ENCODE measurements at regions not wholly inside any gene's neighbourhood (a gene's known extent, or its start where the extent isn't known, plus 50 kb on each side); places are given as distances from the start of the nearest gene placed in this dataset.
"Not testable (repeated sequence)": the region's sequence is repeated elsewhere in the genome, so short reads cannot be mapped to it uniquely, and the experiment has no call there.

GRCh38 chr4:28792917-28793597 lies 1927.1 kb upstream of the PCDH7 start:
- no peak overlapping the region for H3K4me3 ChIP-seq (ENCODE audit: low read length)
- no peak for DNase-seq (ENCODE audit: low read depth, low spot score)

- DNase-seq (ENCODE audit: low read depth, low spot score): no peak
- no peak overlapping the region for H3K4me3 ChIP-seq (ENCODE audit: low read length)
Measured at GRCh38 chr4:28799696-28800095, 1920.5 kb upstream of the PCDH7 start.

- DNase-seq (ENCODE audit: low read depth, low spot score): no peak
- H3K4me3 ChIP-seq (ENCODE audit: low read length): no peak overlapping the region
Measured at GRCh38 chr4:28811025-28811424, 1909.1 kb upstream of the PCDH7 start.

GRCh38 chr4:28822163-28822562 lies 1898.0 kb upstream of the PCDH7 start:
- no peak for DNase-seq (ENCODE audit: low read depth, low spot score)
- no peak overlapping the region for H3K4me3 ChIP-seq (ENCODE audit: low read length)

- H3K4me3 ChIP-seq (ENCODE audit: low read length): no peak overlapping the region
- no peak for DNase-seq (ENCODE audit: low read depth, low spot score)
Measured at GRCh38 chr4:28827866-28828265, 1892.3 kb upstream of the PCDH7 start.

GRCh38 chr4:28831867-28832266 lies 1888.3 kb upstream of the PCDH7 start:
- no peak overlapping the region for H3K4me3 ChIP-seq (ENCODE audit: low read length)
- DNase-seq (ENCODE audit: low read depth, low spot score): no peak

GRCh38 chr4:28832444-28832843 lies 1887.7 kb upstream of the PCDH7 start:
- no peak overlapping the region for H3K4me3 ChIP-seq (ENCODE audit: low read length)
- no peak for DNase-seq (ENCODE audit: low read depth, low spot score)

GRCh38 chr4:28834120-28834519 lies 1886.0 kb upstream of the PCDH7 start:
- H3K4me3 ChIP-seq (ENCODE audit: low read length): no peak overlapping the region
- DNase-seq (ENCODE audit: low read depth, low spot score): no peak

GRCh38 chr4:28835501-28835900 lies 1884.7 kb upstream of the PCDH7 start:
- H3K4me3 ChIP-seq (ENCODE audit: low read length): no peak overlapping the region
- no peak for DNase-seq (ENCODE audit: low read depth, low spot score)

- no peak overlapping the region for H3K4me3 ChIP-seq (ENCODE audit: low read length)
- DNase-seq (ENCODE audit: low read depth, low spot score): no peak
Measured at GRCh38 chr4:28842271-28842670, 1877.9 kb upstream of the PCDH7 start.

- DNase-seq (ENCODE audit: low read depth, low spot score): no peak
- no peak overlapping the region for H3K4me3 ChIP-seq (ENCODE audit: low read length)
Measured at GRCh38 chr4:28845158-28845557, 1875.0 kb upstream of the PCDH7 start.

GRCh38 chr4:28857028-28857427 lies 1863.1 kb upstream of the PCDH7 start:
- DNase-seq (ENCODE audit: low read depth, low spot score); H3K4me3 ChIP-seq (ENCODE audit: low read length): not testable (repeated sequence)

GRCh38 chr4:28868841-28869240 lies 1851.3 kb upstream of the PCDH7 start:
- H3K4me3 ChIP-seq (ENCODE audit: low read length): no peak overlapping the region

GRCh38 chr4:28879178-28879577 lies 1841.0 kb upstream of the PCDH7 start:
- H3K4me3 ChIP-seq (ENCODE audit: low read length): no peak overlapping the region
- DNase-seq (ENCODE audit: low read depth, low spot score): no peak

More at GRCh38 chr4:28868841-28869240, 1851.3 kb upstream of the PCDH7 start:
- no peak for DNase-seq (ENCODE audit: low read depth, low spot score)

- no peak overlapping the region for H3K4me3 ChIP-seq (ENCODE audit: low read length)
- no peak for DNase-seq (ENCODE audit: low read depth, low spot score)
Measured at GRCh38 chr4:28879900-28880299, 1840.3 kb upstream of the PCDH7 start.

- no peak overlapping the region for H3K4me3 ChIP-seq (ENCODE audit: low read length)
- DNase-seq (ENCODE audit: low read depth, low spot score): no peak
Measured at GRCh38 chr4:28883211-28883610, 1837.0 kb upstream of the PCDH7 start.

GRCh38 chr4:28886934-28887333 lies 1833.2 kb upstream of the PCDH7 start:
- DNase-seq (ENCODE audit: low read depth, low spot score): no peak
- no peak overlapping the region for H3K4me3 ChIP-seq (ENCODE audit: low read length)

- H3K4me3 ChIP-seq (ENCODE audit: low read length): no peak overlapping the region
- DNase-seq (ENCODE audit: low read depth, low spot score): no peak
Measured at GRCh38 chr4:28890949-28891775, 1829.0 kb upstream of the PCDH7 start.

GRCh38 chr4:28913466-28913865 lies 1806.7 kb upstream of the PCDH7 start:
- no peak for DNase-seq (ENCODE audit: low read depth, low spot score)

GRCh38 chr4:28916585-28916984 lies 1803.6 kb upstream of the PCDH7 start:
- no peak overlapping the region for H3K4me3 ChIP-seq (ENCODE audit: low read length)

More at GRCh38 chr4:28913466-28913865, 1806.7 kb upstream of the PCDH7 start:
- H3K4me3 ChIP-seq (ENCODE audit: low read length): no peak overlapping the region

GRCh38 chr4:28918871-28919270 lies 1801.3 kb upstream of the PCDH7 start:
- no peak for DNase-seq (ENCODE audit: low read depth, low spot score)
- H3K4me3 ChIP-seq (ENCODE audit: low read length): no peak overlapping the region

More at GRCh38 chr4:28916585-28916984, 1803.6 kb upstream of the PCDH7 start:
- no peak for DNase-seq (ENCODE audit: low read depth, low spot score)

All from Jurkat, Clone E6-1 (cell line).